Heart left ventricle (tissue), 13 donors: ENCODE measurements at regions not wholly inside any gene's neighbourhood (a gene's known extent, or its start where the extent isn't known, plus 50 kb on each side); places are given as distances from the start of the nearest gene placed in this dataset.

Experiments
- CTCF ChIP-seq, 12 donors: fragments of 200-600 bp; sonication (generic) in 4 of 12; IDR thresholded peaks; one replicate each; pipeline versions ENCODE4 v1.5.0 to v1.8.0; 2018 to 2022; ENCODE audit warnings: antibody characterized with exemption in 12 of 12, mild to moderate bottlenecking in 5 of 12
- POLR2A ChIP-seq, 2 donors: fragments of 450-650 bp; IDR thresholded peaks; one replicate each; pipeline ENCODE4 v1.6.1; 2017; ENCODE audit warnings: antibody characterized with exemption in 2 of 2, mild to moderate bottlenecking in 2 of 2, moderate library complexity in 2 of 2
- donor health status: ischemic (EF 13 %, LVEDD 7.1; RV severe dilation, severe dysfunction).
- donor health status: DM: no; HTN: yes; CAD: no.
- donor health status: DM: no; HTN: no; CAD: no.
- donor health status: ischemic (EF 25% LVEDD 6.9; RV normal size, moderate dysfunction).
- donor health status: ischemic (EF 25% LVEDD 5.7; RV mildly dilated, moderate dysfunction).
- donor health status: ischemic (EF 35%, LVEDD 5.7; RV mildly dilated, moderate dysfunction).
- donor health status: nonischemic (EF 11% LVEDD 7.7; RV severe dilation, severe dysfunction).
- donor health status: DM: yes; HTN: yes; CAD: no.
- donor health status: PGD.
- donor health status: ischemic (EF 29% LVEDD 5.4; RV normal size, mild dysfunction).
- donor health status: nonischemic (EF 23%, LVEDD 6.1; RV moderate dilation, normal function).

GRCh38 chr1:37399205-37399604 lies 75.2 kb upstream of the ZC3H12A start:
- TF ChIP-seq CTCF (IDR thresholded peaks at IDR 0.05) (no peak), POLR2A (IDR thresholded peaks at IDR 0.05) (no peak)
